ENCODE measurements at regions not wholly inside any gene's neighbourhood (a gene's known extent, or its start where the extent isn't known, plus 50 kb on each side); places are given as distances from the start of the nearest gene placed in this dataset.
A peak's percentile ranks its signal among the peaks of the same experiment; 100 is the strongest.
"Not testable (repeated sequence)": the region's sequence is repeated elsewhere in the genome, so short reads cannot be mapped to it uniquely, and the experiment has no call there.

GRCh38 chr2:142489631-142490030 lies 358.8 kb upstream of the LRP1B start:
- not testable (repeated sequence) for DNase-seq

- DNase-seq: no peak
Measured at GRCh38 chr2:142484111-142484510, 353.3 kb upstream of the LRP1B start.

- no peak for DNase-seq
Measured at GRCh38 chr2:142483653-142484052, 352.8 kb upstream of the LRP1B start.

GRCh38 chr2:142478206-142478605 lies 347.4 kb upstream of the LRP1B start:
- no peak for DNase-seq

- no peak for DNase-seq
Measured at GRCh38 chr2:142472382-142472781, 341.6 kb upstream of the LRP1B start.

GRCh38 chr2:142467321-142467720 lies 336.5 kb upstream of the LRP1B start:
- no peak for DNase-seq

GRCh38 chr2:142463047-142463446 lies 332.2 kb upstream of the LRP1B start:
- DNase-seq: no peak

- DNase-seq: no peak
Measured at GRCh38 chr2:142462306-142462705, 331.5 kb upstream of the LRP1B start.

- no peak for DNase-seq
Measured at GRCh38 chr2:142445551-142446072, 314.8 kb upstream of the LRP1B start.

- peak in 1 of 2 donors; percentile 7 for DNase-seq
Measured at GRCh38 chr2:142445023-142445422, 314.2 kb upstream of the LRP1B start.

GRCh38 chr2:142435847-142436246 lies 305.0 kb upstream of the LRP1B start:
- no peak for DNase-seq

GRCh38 chr2:142426064-142426463 lies 295.2 kb upstream of the LRP1B start:
- DNase-seq: no peak

- DNase-seq: no peak
Measured at GRCh38 chr2:142425551-142425950, 294.7 kb upstream of the LRP1B start.

- DNase-seq: no peak
Measured at GRCh38 chr2:142423603-142424002, 292.8 kb upstream of the LRP1B start.

GRCh38 chr2:142422769-142423168 lies 292.0 kb upstream of the LRP1B start:
- DNase-seq: no peak

GRCh38 chr2:142422041-142422440 lies 291.2 kb upstream of the LRP1B start:
- DNase-seq: no peak

GRCh38 chr2:142418699-142419098 lies 287.9 kb upstream of the LRP1B start:
- not testable (repeated sequence) for DNase-seq

- no peak for DNase-seq
Measured at GRCh38 chr2:142416996-142417395, 286.2 kb upstream of the LRP1B start.

GRCh38 chr2:142415461-142415860 lies 284.6 kb upstream of the LRP1B start:
- no peak for DNase-seq

GRCh38 chr2:142398212-142398611 lies 267.4 kb upstream of the LRP1B start:
- no peak for DNase-seq

- no peak for DNase-seq
Measured at GRCh38 chr2:142395291-142395690, 264.5 kb upstream of the LRP1B start.

- DNase-seq: no peak
Measured at GRCh38 chr2:142380372-142380771, 249.6 kb upstream of the LRP1B start.

GRCh38 chr2:142362069-142362468 lies 231.3 kb upstream of the LRP1B start:
- not testable (repeated sequence) for DNase-seq

GRCh38 chr2:142347751-142348150 lies 216.9 kb upstream of the LRP1B start:
- DNase-seq: no peak

- no peak for DNase-seq
Measured at GRCh38 chr2:142339261-142339660, 208.4 kb upstream of the LRP1B start.
